ENCODE measurements at regions not wholly inside any gene's neighbourhood (a gene's known extent, or its start where the extent isn't known, plus 50 kb on each side); places are given as distances from the start of the nearest gene placed in this dataset.

- no TSS peak for BruUV-seq (replicated peaks)
- H3K9me1 ChIP-seq (replicated peaks; ENCODE audit: control insufficient read depth, extremely low read depth, insufficient read depth, low read length) = no peaks in the 10 kb centered on the region
- H3K27me3 ChIP-seq (ENCODE audit: control insufficient read depth in 2 of 2, insufficient read depth in 2 of 2, low read length in 2 of 2) = no peaks in the 10 kb centered on the region
- intact Hi-C loops (cut with micrococcal nuclease) (no loop called here), dilution Hi-C loops (cut with MboI; ENCODE audit: extremely low pct_ligation_motif_present, low sequenced_read_pairs) (no loop called here)
- H4K20me1 ChIP-seq (replicated peaks; ENCODE audit: control insufficient read depth, extremely low read depth, insufficient read depth, low read length) = no peaks in the 10 kb centered on the region
- FAIRE-seq = no peak
- H3K4me1 ChIP-seq (ENCODE audit: control insufficient read depth, extremely low read depth, insufficient read depth, low read length) = no peaks in the 10 kb centered on the region
- no peak overlapping the region for H3K9ac ChIP-seq (replicated peaks; ENCODE audit: extremely low read depth, insufficient read depth, low read length)
- TF ChIP-seq MYC (IDR thresholded peaks at IDR 0.05; ENCODE audit: low read depth, low read length) (no peak), GATA2 (IDR thresholded peaks at IDR 0.05; ENCODE audit: insufficient read depth, insufficient read length, low read depth, low read length) (no peak), FOS (IDR thresholded peaks at IDR 0.05; ENCODE audit: borderline replicate concordance, insufficient read depth, low read length) (no peak), EZH2 (IDR thresholded peaks at IDR 0.05; ENCODE audit: borderline replicate concordance, low read depth, low read length, severe bottlenecking) (no peak), JUN (IDR thresholded peaks at IDR 0.05; ENCODE audit: borderline replicate concordance, insufficient read depth, insufficient read length, low read depth) (no peak), POLR2AphosphoS5 (IDR thresholded peaks at IDR 0.05; ENCODE audit: insufficient read depth, low read depth, low read length) (no peak), POLR2A (IDR thresholded peaks at IDR 0.05; ENCODE audit: low read depth, low read length) (no peak), CTCF (IDR thresholded peaks at IDR 0.05; ENCODE audit: extremely low read depth in 1 of 2, insufficient read depth in 1 of 2, low read depth in 1 of 2, low read length in 2 of 2) (no peak)
- TF ChIP-seq, protein P1, sequence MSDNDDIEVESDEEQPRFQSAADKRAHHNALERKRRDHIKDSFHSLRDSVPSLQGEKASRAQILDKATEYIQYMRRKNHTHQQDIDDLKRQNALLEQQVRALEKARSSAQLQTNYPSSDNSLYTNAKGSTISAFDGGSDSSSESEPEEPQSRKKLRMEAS (IDR thresholded peaks at IDR 0.05; ENCODE audit: insufficient read depth, insufficient read length) = no peak
- CTCF ChIA-PET = interaction anchor here (1.4 kb wide), 1 partner anchor 244 kb away, joined by 5 read pairs; no protein-coding TSS in a partner anchor
- no peak overlapping the region for H3K4me3 ChIP-seq (replicated peaks in 1 of 3; ENCODE audit: insufficient read depth in 1 of 3, low read depth in 1 of 3, low read length in 3 of 3)
- H3K9me3 ChIP-seq (replicated peaks; ENCODE audit: control insufficient read depth, insufficient read depth, low read length) = no peaks in the 10 kb centered on the region
- H3K36me3 ChIP-seq (ENCODE audit: control insufficient read depth in 2 of 2, extremely low read depth in 1 of 2, insufficient read depth in 2 of 2, low read length in 2 of 2) = no peaks in the 10 kb centered on the region
- no peaks in the 10 kb centered on the region for H3K79me2 ChIP-seq (ENCODE audit: control insufficient read depth, insufficient read depth, low read length)
- H2AFZ ChIP-seq (ENCODE audit: low read depth, low read length) = no peak overlapping the region
- H3K27ac ChIP-seq (ENCODE audit: insufficient read depth, low read depth, low read length) = no peak overlapping the region
- POLR2A ChIA-PET = no interaction called here
- no peak overlapping the region for H3K4me2 ChIP-seq (ENCODE audit: insufficient read depth, low read length)
- no peak for DNase-seq (ENCODE audit: low read depth, low spot score)
Observed at GRCh38 chr11:69375316-69376154, 81.6 kb downstream of the MYEOV start.
